ENCODE measurements at regions not wholly inside any gene's neighbourhood (a gene's known extent, or its start where the extent isn't known, plus 50 kb on each side); places are given as distances from the start of the nearest gene placed in this dataset.

DNA sequence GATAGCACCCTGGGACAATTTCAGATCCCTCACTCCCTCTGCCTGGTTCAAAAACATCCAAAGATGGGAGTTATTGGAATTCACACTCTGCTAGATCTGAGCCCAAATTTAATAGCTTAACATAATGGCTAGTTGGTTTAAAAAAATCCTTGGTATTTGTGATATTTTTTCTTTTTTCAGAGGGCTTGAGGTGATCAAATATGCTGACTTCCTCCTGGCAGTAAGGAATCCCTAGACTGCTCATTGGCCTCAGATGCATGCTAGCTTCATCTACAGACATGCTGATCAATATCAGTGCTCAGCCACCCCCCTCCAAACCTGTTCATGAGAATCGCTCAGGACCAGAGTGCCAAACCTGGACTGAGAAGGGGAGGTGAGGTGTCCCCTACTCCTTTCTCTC is 74.7 kb upstream of the PLPP4 start:
- TF ChIP-seq, protein P1, sequence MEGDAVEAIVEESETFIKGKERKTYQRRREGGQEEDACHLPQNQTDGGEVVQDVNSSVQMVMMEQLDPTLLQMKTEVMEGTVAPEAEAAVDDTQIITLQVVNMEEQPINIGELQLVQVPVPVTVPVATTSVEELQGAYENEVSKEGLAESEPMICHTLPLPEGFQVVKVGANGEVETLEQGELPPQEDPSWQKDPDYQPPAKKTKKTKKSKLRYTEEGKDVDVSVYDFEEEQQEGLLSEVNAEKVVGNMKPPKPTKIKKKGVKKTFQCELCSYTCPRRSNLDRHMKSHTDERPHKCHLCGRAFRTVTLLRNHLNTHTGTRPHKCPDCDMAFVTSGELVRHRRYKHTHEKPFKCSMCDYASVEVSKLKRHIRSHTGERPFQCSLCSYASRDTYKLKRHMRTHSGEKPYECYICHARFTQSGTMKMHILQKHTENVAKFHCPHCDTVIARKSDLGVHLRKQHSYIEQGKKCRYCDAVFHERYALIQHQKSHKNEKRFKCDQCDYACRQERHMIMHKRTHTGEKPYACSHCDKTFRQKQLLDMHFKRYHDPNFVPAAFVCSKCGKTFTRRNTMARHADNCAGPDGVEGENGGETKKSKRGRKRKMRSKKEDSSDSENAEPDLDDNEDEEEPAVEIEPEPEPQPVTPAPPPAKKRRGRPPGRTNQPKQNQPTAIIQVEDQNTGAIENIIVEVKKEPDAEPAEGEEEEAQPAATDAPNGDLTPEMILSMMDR (IDR thresholded peaks at IDR 0.05): no peak
- TF ChIP-seq POLR2A (IDR thresholded peaks at IDR 0.05) (no peak), POLR2AphosphoS5 (IDR thresholded peaks at IDR 0.05) (no peak), EP300 (IDR thresholded peaks at IDR 0.05; ENCODE audit: low read depth) (no peak)
